Middle frontal gyrus (tissue), 1 donor: ENCODE measurements at regions not wholly inside any gene's neighbourhood (a gene's known extent, or its start where the extent isn't known, plus 50 kb on each side); places are given as distances from the start of the nearest gene placed in this dataset.
"Not testable (repeated sequence)": the region's sequence is repeated elsewhere in the genome, so short reads cannot be mapped to it uniquely, and the experiment has no call there.

Experiments used
- DNase-seq: peaks from one replicate; pipeline ENCODE4 v3.0.0-alpha.2; 2015; ENCODE audit warnings: low spot score; ENCODE audit errors: extremely low spot score

GRCh38 chr2:184308706-184309105, 289.6 kb upstream of the ZNF804A start:
- DNase-seq, result no peak

DNA sequence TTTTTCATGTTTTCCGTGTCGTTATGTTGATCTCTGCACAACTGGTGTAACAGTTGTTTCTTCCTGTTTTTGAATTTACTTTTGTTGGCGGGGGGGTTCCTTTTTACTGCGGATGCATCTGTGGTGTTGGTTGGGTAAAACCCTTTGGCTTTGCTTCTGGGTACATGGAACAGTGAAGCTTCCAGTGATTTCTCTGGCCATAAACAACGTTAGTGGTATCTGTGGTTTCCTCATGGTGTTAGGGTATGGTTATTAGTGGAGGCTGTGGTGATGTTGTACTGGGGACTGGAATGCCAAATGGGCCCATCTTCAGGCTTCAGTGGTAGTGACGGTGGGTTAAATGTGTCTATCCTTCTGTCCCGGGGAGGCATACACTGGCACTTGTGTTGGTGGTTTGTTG, 285.4 kb upstream of the ZNF804A start:
- DNase-seq, result no peak

DNA sequence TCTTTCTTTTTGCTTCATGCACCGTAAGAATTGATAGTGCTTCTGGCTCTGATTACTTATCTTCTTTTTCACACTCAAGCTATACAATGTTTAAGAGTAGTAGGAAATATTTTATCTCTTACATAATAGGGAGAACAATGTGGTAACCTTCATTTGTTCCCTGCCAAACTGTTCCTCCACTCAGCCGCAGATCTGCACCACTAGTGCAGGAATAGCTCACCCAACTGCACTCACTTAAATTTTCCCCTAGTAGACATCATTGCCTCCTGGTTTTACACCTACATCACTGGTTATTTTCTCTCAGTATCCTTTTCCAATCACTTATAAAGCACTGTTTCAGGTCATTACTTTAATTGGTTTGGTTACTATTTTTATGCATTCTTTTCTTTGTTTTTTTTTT, 283.5 kb upstream of the ZNF804A start:
- no peak for DNase-seq

DNA sequence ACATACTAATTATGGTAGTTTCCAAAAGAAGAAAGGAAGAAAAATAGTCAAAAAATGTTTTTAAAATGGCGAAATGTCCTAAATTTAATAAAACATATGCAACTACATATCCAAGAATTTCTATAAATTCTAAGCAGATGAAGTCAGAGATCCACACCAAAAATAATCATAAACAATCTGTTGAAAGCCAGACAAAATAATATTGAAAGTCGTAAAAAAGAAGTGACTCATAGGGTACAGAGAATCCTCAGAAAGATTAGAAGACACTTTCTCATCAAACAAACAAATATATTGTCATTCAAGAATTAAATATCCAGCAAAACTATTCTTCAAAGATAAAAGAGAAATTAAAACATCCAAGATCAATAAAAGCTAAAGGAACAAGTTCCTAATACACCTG, 281.4 kb upstream of the ZNF804A start:
- no peak for DNase-seq

GRCh38 chr2:184322615-184323014, 275.7 kb upstream of the ZNF804A start:
- DNase-seq, result no peak

DNA sequence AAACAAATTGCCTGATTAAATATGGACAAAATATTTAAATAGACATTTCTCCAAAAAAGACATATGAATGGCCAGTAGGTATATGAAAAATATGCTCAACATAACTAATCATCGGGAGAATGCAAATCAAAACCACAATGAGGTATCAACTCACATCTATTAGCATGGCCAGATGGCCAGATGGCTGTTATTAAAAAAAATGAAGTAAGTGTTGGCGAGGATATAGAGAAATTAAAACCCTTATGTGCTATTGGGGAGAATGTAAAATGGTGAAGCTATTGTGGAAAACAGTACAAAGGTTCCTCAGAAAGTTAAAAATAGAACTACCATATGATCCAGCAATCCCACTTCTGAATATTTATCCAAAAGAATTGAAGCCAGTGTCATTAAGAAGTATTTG, 272.3 kb upstream of the ZNF804A start:
- no peak for DNase-seq

GRCh38 chr2:184327805-184328204, 270.5 kb upstream of the ZNF804A start:
- not testable (repeated sequence) for DNase-seq

- not testable (repeated sequence) for DNase-seq
These were observed 267.8 kb upstream of the ZNF804A start for GRCh38 chr2:184330561-184330960.

DNA sequence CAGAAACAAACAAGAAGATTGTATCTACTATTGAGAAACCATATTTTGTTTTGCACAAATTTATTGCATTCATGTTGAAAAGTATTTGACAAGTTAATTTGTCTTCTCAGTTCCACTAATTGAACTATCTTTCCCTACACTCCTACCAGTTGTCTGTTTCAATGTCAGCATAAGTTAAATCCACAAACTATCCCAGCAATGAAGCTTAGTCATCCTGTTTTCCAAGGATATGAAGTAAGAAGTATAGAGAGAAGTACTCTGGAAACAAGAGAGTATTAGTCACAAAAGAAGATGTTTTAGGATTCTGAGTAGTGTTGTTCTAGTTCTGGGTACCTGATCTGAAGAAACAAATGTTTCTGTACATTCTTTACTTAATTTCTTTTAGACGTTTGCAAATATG, 261.6 kb upstream of the ZNF804A start:
- DNase-seq, result no peak

DNA sequence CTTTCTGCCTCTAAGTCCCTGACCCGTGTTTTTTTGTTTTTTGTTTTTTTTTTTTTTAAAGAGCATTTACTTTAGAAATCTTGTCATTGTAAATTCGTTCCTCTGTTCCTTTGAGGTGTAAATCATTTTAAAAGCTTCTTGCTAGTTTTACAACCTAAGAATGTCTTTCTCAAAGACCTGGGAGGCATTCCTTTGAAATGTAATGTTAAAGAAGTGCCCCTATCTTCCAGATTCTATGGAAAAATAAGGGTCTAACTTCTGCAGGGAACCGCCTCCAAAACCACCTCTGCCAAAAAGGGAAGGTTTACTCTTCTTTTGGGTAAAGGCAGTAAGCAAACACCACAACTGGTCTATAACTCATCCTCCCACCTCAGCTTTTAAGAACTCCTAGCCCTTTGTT, 259.6 kb upstream of the ZNF804A start:
- no peak for DNase-seq

DNA sequence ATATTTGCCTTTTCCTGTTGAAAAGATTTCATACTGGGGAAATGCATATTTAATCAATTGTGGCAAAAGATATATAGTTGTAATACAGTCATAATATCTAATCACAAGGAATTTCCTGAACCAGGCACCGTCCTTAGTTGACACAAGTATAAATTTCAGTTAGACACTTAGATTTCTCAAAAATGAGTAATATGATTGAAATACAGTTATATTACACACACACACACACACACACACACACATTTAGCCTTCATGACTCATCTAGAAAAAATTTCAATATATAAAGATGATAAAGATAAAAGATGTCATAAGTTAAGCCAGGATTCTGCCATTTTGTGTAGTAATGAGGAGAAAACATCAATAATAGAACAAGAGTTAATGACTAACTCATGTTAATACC, 258.4 kb upstream of the ZNF804A start:
- no peak for DNase-seq

- no peak for DNase-seq
These were observed 251.9 kb upstream of the ZNF804A start for GRCh38 chr2:184346338-184346862.

- DNase-seq, result no peak
These were observed 247.2 kb upstream of the ZNF804A start for GRCh38 chr2:184351126-184351525.

- DNase-seq, result no peak
These were observed 241.3 kb upstream of the ZNF804A start for GRCh38 chr2:184357033-184357432.

GRCh38 chr2:184359379-184359778, 238.9 kb upstream of the ZNF804A start:
- DNase-seq, result no peak

DNA sequence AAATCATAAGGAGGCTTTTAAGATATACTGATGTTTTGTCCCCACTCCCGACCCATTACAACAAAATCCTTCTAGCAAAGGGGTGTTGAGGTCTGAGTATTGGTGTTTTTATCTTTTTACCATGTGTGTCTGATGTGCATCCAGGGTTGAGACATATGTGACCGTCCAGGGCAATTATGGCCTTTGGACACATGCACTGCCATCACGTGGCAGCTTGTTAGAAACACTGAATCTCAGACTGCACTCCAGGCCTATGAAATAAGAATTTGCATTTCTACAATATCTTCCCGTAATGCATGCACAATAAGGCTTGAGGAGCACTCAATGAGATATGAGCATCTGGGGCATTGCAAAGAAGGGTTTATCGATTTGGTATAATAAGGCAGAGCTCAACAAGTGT, 235.1 kb upstream of the ZNF804A start:
- DNase-seq, result no peak

DNA sequence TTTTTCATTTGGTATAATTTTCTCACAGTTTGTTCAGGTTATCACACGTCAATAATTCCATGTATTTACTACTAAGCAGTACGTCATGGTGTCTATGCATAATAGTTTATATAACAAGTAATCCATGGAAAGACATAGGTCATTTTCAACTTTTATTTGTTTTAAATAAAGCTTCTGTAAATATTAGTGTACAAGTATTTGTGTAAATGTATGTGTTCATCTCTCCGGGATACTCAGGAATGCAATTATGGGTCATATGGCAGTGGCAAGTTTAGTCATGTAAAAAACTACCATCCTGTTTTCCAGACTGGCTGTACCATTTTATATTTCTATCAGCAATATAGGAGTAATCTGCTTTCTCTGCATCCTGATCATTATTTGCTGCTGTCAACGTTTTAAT, 231.1 kb upstream of the ZNF804A start:
- DNase-seq, result no peak

GRCh38 chr2:184369307-184369706, 229.0 kb upstream of the ZNF804A start:
- DNase-seq, result no peak

GRCh38 chr2:184370954-184371353, 227.4 kb upstream of the ZNF804A start:
- DNase-seq, result no peak

GRCh38 chr2:184371641-184372040, 226.7 kb upstream of the ZNF804A start:
- no peak for DNase-seq

DNA sequence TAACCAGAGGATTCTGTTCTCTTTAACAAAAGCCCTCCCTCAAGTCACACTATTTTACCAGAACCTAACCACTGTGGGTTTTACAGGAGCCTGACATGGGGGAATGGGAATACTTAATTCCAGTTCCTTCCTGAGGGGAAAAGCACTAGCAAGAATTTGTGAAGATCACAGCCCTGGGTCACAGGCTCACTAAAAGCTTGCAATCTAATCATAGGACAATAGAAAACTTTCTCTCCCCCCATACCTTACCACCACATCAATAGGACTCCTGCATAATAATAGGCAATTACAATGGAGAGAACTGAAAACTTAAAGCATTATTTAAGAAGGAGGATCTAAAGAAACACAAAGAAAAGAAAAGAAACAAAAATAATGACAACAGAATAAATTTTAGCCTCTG, 225.8 kb upstream of the ZNF804A start:
- DNase-seq, result no peak

DNA sequence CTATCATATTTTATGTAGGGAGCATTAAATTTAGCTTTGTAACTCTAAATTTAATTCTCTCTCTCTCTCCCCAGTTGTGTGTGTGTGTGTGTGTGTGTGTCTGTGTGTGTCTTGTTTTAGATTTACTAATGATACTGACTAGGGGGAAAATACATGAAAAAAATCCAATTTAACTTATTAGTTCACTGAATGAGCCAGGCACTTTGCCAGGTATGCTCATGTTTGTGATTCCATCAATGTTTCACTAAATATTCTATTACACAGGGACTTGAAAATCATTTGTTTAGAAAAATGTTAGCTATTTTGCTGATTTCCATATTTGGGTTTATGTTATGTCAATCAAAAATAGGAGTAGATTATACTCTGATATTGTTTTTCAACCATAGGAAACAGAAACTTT, 203.7 kb upstream of the ZNF804A start:
- DNase-seq, result no peak

GRCh38 chr2:184402381-184402780, 195.9 kb upstream of the ZNF804A start:
- DNase-seq, result no peak

DNA sequence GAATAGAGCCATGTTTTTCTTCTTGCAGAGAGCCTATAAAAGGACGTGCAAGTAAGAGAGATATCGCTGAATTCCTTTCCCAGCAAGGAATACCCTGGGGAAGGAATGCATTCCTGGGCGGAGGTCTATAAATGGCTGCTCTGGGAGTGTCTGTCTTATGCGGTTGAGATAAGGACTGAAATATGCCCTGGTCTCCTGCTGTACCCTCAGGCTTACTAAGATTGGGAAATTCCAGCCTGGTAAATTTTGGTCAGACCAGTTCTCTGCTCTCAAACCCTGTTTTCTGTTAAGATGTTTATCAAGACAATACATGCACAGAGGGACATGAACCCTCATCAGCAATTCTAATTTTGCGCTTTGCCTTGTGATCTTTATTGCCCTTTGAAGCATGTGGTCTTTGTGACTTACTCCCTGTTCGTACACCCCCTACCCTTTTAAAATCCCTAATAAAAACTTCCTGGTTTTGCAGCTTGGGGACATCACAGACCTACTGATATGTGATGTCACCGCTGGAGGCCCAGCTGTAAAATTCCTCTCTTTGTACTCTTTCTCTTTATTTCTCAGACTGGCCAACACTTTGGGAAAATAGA, 191.2 kb upstream of the ZNF804A start:
- not testable (repeated sequence) for DNase-seq
